HT1080 (cell line): ENCODE measurements at regions not wholly inside any gene's neighbourhood (a gene's known extent, or its start where the extent isn't known, plus 50 kb on each side); places are given as distances from the start of the nearest gene placed in this dataset.

Experiments
- DNase-seq: peaks from one replicate; pipeline ENCODE4 v3.0.0-alpha.2; 2015; ENCODE audit warnings: low read depth

GRCh38 chr3:117171124-117171523, 461.5 kb downstream of the TUSC7 start:
- DNase-seq, result no peak

- DNase-seq, result no peak
Measured at GRCh38 chr3:117172426-117172825, 462.8 kb downstream of the TUSC7 start.

GRCh38 chr3:117181222-117181621, 471.6 kb downstream of the TUSC7 start:
- DNase-seq, result no peak

GRCh38 chr3:117184574-117184973, 475.0 kb downstream of the TUSC7 start:
- peak; percentile 68 for DNase-seq

- no peak for DNase-seq
Measured at GRCh38 chr3:117191245-117191644, 481.7 kb downstream of the TUSC7 start.

GRCh38 chr3:117192888-117193287, 483.3 kb downstream of the TUSC7 start:
- DNase-seq, result no peak

GRCh38 chr3:117193390-117193789, 483.8 kb downstream of the TUSC7 start:
- no peak for DNase-seq

- no peak for DNase-seq
Measured at GRCh38 chr3:117195034-117195433, 485.5 kb downstream of the TUSC7 start.

GRCh38 chr3:117200962-117201361, 491.4 kb downstream of the TUSC7 start:
- peak; percentile 49 for DNase-seq

GRCh38 chr3:117201901-117202774, 492.6 kb downstream of the TUSC7 start:
- no peak for DNase-seq

- DNase-seq, result no peak
Measured at GRCh38 chr3:117217355-117217754, 507.8 kb downstream of the TUSC7 start.

GRCh38 chr3:117217760-117218316, 508.3 kb downstream of the TUSC7 start:
- DNase-seq, result no peak

GRCh38 chr3:117218641-117219048, 509.1 kb downstream of the TUSC7 start:
- DNase-seq, result no peak

- DNase-seq, result no peak
Measured at GRCh38 chr3:117219296-117219695, 509.7 kb downstream of the TUSC7 start.

GRCh38 chr3:117226932-117227331, 517.4 kb downstream of the TUSC7 start:
- no peak for DNase-seq

GRCh38 chr3:117228466-117228865, 518.9 kb downstream of the TUSC7 start:
- no peak for DNase-seq

GRCh38 chr3:117230924-117231323, 521.3 kb downstream of the TUSC7 start:
- DNase-seq, result no peak

GRCh38 chr3:117234331-117234730, 524.8 kb downstream of the TUSC7 start:
- no peak for DNase-seq

GRCh38 chr3:117235304-117235703, 525.7 kb downstream of the TUSC7 start:
- no peak for DNase-seq

- no peak for DNase-seq
Measured at GRCh38 chr3:117238806-117239205, 529.2 kb downstream of the TUSC7 start.

- DNase-seq, result no peak
Measured at GRCh38 chr3:117243657-117244056, 534.1 kb downstream of the TUSC7 start.

GRCh38 chr3:117246771-117247555, 537.4 kb downstream of the TUSC7 start:
- DNase-seq, result no peak
